ENCODE measurements at regions not wholly inside any gene's neighbourhood (a gene's known extent, or its start where the extent isn't known, plus 50 kb on each side); places are given as distances from the start of the nearest gene placed in this dataset.

- Histone ChIP-seq H3K27ac (ENCODE audit: extremely low read depth, low read depth, low read length) (no peak overlapping the region), H3K4me1 (ENCODE audit: control insufficient read depth, insufficient read depth, low read length) (no peaks in the 10 kb centered on the region), H3K9me3 (ENCODE audit: control insufficient read depth, insufficient read depth, low read depth, low read length) (no peaks in the 10 kb centered on the region; the same call in 1 of the 2 replicates), H3K4me3 (ENCODE audit: low read depth, low read length) (no peak overlapping the region), H3K36me3 (ENCODE audit: control insufficient read depth in 2 of 2, insufficient read depth in 1 of 2, low read length in 2 of 2) (no peaks in the 10 kb centered on the region)
- TF ChIP-seq ZNF121 (tag by site-specific recombination; IDR thresholded peaks at IDR 0.05): no peak
- no peak for TF ChIP-seq ZSCAN4 (tag by site-specific recombination; IDR thresholded peaks at IDR 0.05)
- TF ChIP-seq ZBTB21 (tag by site-specific recombination; IDR thresholded peaks at IDR 0.05): no peak
- TF ChIP-seq ZFP37 (tag by site-specific recombination; IDR thresholded peaks at IDR 0.05): no peak
- TF ChIP-seq ZNF544 (tag by site-specific recombination; IDR thresholded peaks at IDR 0.05): no peak
- no peak for TF ChIP-seq ZXDB (tag by site-specific recombination; IDR thresholded peaks at IDR 0.05)
- no peak for TF ChIP-seq ZBTB48 (tag by site-specific recombination; IDR thresholded peaks at IDR 0.05)
- TF ChIP-seq, protein P1, sequence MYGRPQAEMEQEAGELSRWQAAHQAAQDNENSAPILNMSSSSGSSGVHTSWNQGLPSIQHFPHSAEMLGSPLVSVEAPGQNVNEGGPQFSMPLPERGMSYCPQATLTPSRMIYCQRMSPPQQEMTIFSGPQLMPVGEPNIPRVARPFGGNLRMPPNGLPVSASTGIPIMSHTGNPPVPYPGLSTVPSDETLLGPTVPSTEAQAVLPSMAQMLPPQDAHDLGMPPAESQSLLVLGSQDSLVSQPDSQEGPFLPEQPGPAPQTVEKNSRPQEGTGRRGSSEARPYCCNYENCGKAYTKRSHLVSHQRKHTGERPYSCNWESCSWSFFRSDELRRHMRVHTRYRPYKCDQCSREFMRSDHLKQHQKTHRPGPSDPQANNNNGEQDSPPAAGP (tag by site-specific recombination; IDR thresholded peaks at IDR 0.05): no peak
- TF ChIP-seq KLF16 (tag by site-specific recombination; IDR thresholded peaks at IDR 0.05): no peak
- TF ChIP-seq, protein P2, sequence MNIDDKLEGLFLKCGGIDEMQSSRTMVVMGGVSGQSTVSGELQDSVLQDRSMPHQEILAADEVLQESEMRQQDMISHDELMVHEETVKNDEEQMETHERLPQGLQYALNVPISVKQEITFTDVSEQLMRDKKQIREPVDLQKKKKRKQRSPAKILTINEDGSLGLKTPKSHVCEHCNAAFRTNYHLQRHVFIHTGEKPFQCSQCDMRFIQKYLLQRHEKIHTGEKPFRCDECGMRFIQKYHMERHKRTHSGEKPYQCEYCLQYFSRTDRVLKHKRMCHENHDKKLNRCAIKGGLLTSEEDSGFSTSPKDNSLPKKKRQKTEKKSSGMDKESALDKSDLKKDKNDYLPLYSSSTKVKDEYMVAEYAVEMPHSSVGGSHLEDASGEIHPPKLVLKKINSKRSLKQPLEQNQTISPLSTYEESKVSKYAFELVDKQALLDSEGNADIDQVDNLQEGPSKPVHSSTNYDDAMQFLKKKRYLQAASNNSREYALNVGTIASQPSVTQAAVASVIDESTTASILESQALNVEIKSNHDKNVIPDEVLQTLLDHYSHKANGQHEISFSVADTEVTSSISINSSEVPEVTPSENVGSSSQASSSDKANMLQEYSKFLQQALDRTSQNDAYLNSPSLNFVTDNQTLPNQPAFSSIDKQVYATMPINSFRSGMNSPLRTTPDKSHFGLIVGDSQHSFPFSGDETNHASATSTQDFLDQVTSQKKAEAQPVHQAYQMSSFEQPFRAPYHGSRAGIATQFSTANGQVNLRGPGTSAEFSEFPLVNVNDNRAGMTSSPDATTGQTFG (tag by site-specific recombination; IDR thresholded peaks at IDR 0.05; ENCODE audit: borderline replicate concordance): no peak
- TF ChIP-seq, protein P3, sequence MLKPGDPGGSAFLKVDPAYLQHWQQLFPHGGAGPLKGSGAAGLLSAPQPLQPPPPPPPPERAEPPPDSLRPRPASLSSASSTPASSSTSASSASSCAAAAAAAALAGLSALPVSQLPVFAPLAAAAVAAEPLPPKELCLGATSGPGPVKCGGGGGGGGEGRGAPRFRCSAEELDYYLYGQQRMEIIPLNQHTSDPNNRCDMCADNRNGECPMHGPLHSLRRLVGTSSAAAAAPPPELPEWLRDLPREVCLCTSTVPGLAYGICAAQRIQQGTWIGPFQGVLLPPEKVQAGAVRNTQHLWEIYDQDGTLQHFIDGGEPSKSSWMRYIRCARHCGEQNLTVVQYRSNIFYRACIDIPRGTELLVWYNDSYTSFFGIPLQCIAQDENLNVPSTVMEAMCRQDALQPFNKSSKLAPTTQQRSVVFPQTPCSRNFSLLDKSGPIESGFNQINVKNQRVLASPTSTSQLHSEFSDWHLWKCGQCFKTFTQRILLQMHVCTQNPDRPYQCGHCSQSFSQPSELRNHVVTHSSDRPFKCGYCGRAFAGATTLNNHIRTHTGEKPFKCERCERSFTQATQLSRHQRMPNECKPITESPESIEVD (tag by site-specific recombination; IDR thresholded peaks at IDR 0.05): no peak
- no peak for TF ChIP-seq ZNF10 (tag by site-specific recombination; IDR thresholded peaks at IDR 0.05)
- no peak for TF ChIP-seq ZNF654 (tag by site-specific recombination; IDR thresholded peaks at IDR 0.05; ENCODE audit: low read depth)
- no peak for TF ChIP-seq ZNF26 (tag by site-specific recombination; IDR thresholded peaks at IDR 0.05)
- TF ChIP-seq ZNF266 (tag by site-specific recombination; IDR thresholded peaks at IDR 0.05; ENCODE audit: low read depth): no peak
- TF ChIP-seq ZNF555 (tag by site-specific recombination; conservative IDR thresholded peaks at IDR 0.05): no peak
- ChIA-PET CTCF (no interaction called here), POLR2A (no interaction called here)
Observed at GRCh38 chr16:52696126-52696525, 149.2 kb upstream of the TOX3 start.

- ChIA-PET POLR2A (no interaction called here), CTCF (interaction anchor here (0.7 kb wide), 1 partner anchor 31 kb away, joined by 4 read pairs; no protein-coding TSS in a partner anchor)
- Histone ChIP-seq H3K9me3 (ENCODE audit: control insufficient read depth, insufficient read depth, low read depth, low read length) (no peaks in the 10 kb centered on the region; the same call in 1 of the 2 replicates), H3K4me3 (ENCODE audit: low read depth, low read length) (no peak overlapping the region), H3K27ac (ENCODE audit: extremely low read depth, low read depth, low read length) (no peak overlapping the region), H3K4me1 (ENCODE audit: control insufficient read depth, insufficient read depth, low read length) (no peaks in the 10 kb centered on the region), H3K36me3 (ENCODE audit: control insufficient read depth in 2 of 2, insufficient read depth in 1 of 2, low read length in 2 of 2) (no peaks in the 10 kb centered on the region)
- TF ChIP-seq ZBTB1 (tag by site-specific recombination; IDR thresholded peaks at IDR 0.05) (no peak), KLF7 (tag by site-specific recombination; IDR thresholded peaks at IDR 0.05; ENCODE audit: borderline replicate concordance) (no peak), TCF7L2 (IDR thresholded peaks at IDR 0.05; ENCODE audit: borderline replicate concordance, low read depth, low read length) (no peak)
- TF ChIP-seq, protein P4, sequence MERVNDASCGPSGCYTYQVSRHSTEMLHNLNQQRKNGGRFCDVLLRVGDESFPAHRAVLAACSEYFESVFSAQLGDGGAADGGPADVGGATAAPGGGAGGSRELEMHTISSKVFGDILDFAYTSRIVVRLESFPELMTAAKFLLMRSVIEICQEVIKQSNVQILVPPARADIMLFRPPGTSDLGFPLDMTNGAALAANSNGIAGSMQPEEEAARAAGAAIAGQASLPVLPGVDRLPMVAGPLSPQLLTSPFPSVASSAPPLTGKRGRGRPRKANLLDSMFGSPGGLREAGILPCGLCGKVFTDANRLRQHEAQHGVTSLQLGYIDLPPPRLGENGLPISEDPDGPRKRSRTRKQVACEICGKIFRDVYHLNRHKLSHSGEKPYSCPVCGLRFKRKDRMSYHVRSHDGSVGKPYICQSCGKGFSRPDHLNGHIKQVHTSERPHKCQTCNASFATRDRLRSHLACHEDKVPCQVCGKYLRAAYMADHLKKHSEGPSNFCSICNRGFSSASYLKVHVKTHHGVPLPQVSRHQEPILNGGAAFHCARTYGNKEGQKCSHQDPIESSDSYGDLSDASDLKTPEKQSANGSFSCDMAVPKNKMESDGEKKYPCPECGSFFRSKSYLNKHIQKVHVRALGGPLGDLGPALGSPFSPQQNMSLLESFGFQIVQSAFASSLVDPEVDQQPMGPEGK (tag by site-specific recombination; IDR thresholded peaks at IDR 0.05): no peak
- TF ChIP-seq, protein P5, sequence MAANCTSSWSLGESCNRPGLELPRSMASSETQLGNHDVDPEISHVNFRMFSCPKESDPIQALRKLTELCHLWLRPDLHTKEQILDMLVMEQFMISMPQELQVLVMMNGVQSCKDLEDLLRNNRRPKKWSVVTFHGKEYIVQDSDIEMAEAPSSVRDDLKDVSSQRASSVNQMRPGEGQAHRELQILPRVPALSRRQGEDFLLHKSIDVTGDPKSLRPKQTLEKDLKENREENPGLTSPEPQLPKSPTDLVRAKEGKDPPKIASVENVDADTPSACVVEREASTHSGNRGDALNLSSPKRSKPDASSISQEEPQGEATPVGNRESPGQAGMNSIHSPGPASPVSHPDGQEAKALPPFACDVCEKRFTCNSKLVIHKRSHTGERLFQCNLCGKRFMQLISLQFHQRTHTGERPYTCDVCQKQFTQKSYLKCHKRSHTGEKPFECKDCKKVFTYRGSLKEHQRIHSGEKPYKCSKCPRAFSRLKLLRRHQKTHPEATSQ (tag by site-specific recombination; IDR thresholded peaks at IDR 0.05): no peak
Observed at GRCh38 chr16:52690468-52690867, 143.5 kb upstream of the TOX3 start.

All from HEK293 (cell line).